ENCODE measurements at regions not wholly inside any gene's neighbourhood (a gene's known extent, or its start where the extent isn't known, plus 50 kb on each side); places are given as distances from the start of the nearest gene placed in this dataset.

DNA sequence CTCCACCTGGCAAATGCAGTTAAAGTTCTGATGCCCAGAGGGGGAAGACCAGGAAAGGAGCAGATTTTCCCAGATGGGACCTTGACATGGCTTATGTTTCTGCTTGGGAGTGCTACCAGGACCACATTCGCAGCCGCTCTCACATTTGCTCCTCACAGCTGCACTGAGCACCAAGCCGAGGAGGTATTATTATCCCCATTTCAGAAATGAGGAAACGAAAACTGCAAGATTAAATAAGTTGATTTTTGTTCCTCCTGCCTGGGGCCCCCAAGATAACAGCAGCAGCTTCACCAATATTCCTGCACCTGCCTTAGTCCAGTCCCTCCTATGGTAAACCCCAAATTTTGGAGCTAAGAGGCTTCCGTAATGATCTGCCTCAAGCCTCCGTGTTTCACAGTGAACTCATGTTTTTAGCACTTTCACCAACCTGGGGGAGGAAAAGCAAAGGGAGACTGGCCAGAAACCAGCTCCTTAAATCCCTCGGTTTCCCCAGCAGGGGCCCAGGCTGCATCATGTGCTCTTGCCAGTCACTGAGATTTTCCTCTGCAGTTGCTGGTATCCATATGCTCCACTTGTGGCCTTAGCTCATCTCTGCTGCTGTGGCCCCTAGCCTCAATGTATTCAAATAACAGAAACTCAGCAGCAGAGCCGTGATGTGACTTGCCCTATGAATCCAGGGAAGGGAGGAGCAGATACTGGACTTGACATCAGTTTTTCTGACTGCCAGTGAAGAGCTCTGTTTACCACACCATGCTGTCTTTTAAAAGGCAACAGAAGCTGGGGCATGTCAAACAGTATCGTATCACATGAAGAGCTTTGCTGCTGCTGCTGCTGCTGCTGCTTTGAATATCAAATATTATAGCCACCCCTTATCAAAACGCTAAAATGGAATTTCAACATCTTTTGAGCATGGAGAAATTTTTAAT is 95.5 kb upstream of the KLHL13 start:
- ChIA-PET CTCF (no interaction called here), POLR2A (ENCODE audit: unreplicated experiment) (no interaction called here)
- no TSS peak for BruUV-seq (replicated peaks)
- no peak overlapping the region for H3K9ac ChIP-seq (ENCODE audit: low read depth, low read length)
- intact Hi-C loops (cut with micrococcal nuclease), result no loop called here
- no peak overlapping the region for H3K4ac ChIP-seq (ENCODE audit: low read depth, low read length)
- H3K4me3 ChIP-seq (ENCODE audit: insufficient read depth, low read depth, low read length), result no peak overlapping the region
- no peak overlapping the region for H2AK5ac ChIP-seq (ENCODE audit: low read depth, low read length)
- no peak for DNase-seq
- H4K91ac ChIP-seq (ENCODE audit: insufficient read depth, low read depth, low read length), result no peak overlapping the region
- no peak for ATAC-seq (ENCODE audit: low read depth)
- no peak overlapping the region for H3K23ac ChIP-seq (ENCODE audit: low read depth, low read length)
- no peak overlapping the region for H2BK5ac ChIP-seq (ENCODE audit: low read depth, low read length, poor library complexity, severe bottlenecking)
- no peaks in the 10 kb centered on the region for H4K20me1 ChIP-seq (ENCODE audit: insufficient read depth, low read length)
- no peak overlapping the region for H3K27ac ChIP-seq (ENCODE audit: insufficient read depth, low read length)
- no peak for TF ChIP-seq RCOR1 (IDR thresholded peaks at IDR 0.05; ENCODE audit: insufficient replicate concordance, low read length)
- TF ChIP-seq, protein P1, sequence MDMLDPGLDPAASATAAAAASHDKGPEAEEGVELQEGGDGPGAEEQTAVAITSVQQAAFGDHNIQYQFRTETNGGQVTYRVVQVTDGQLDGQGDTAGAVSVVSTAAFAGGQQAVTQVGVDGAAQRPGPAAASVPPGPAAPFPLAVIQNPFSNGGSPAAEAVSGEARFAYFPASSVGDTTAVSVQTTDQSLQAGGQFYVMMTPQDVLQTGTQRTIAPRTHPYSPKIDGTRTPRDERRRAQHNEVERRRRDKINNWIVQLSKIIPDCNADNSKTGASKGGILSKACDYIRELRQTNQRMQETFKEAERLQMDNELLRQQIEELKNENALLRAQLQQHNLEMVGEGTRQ (IDR thresholded peaks at IDR 0.05; ENCODE audit: low read depth, low read length), result no peak
- no peaks in the 10 kb centered on the region; the same call in none of the 2 replicates for H3K27me3 ChIP-seq (ENCODE audit: control insufficient read depth, insufficient read depth, low read length)
- no peak overlapping the region for H2BK20ac ChIP-seq (ENCODE audit: low read depth, low read length)
- in situ Hi-C loops (cut with MboI; ENCODE audit: low sequenced_read_pairs), result no loop called here
- peak overlapping the region; percentile 37 for H2AFZ ChIP-seq (replicated peaks; ENCODE audit: low read length, poor library complexity)
- H3K14ac ChIP-seq (replicated peaks; ENCODE audit: low read depth, low read length), result no peak overlapping the region
- H4K8ac ChIP-seq (ENCODE audit: low read depth in 2 of 2, low read length in 2 of 2), result no peak overlapping the region
- H4K5ac ChIP-seq (ENCODE audit: low read depth, low read length), result no peak overlapping the region
- H3K9me1 ChIP-seq (ENCODE audit: insufficient read depth, low read length), result no peaks in the 10 kb centered on the region
- H3K18ac ChIP-seq (ENCODE audit: low read depth, low read length), result no peak overlapping the region
- H2AK9ac ChIP-seq (replicated peaks; ENCODE audit: low read depth, low read length, poor library complexity), result no peak overlapping the region
- no peaks in the 10 kb centered on the region for H3K36me3 ChIP-seq (ENCODE audit: control insufficient read depth, insufficient read depth, low read length)
- H3K56ac ChIP-seq (ENCODE audit: extremely low read depth, insufficient read depth, low read length), result no peak overlapping the region
- no peaks in the 10 kb centered on the region for H3K4me1 ChIP-seq (ENCODE audit: control insufficient read depth, insufficient read depth, low read length)
- WGBS, 2 experiments (ENCODE audit: extremely low coverage in 2 of 2, insufficient read length in 1 of 2), result 25% methylated on average over 2 of the region's 10 CpGs; no CpG with 5 or more reads in 1 of the 2 experiments
- dilution Hi-C loops (cut with HindIII; ENCODE audit: low sequenced_read_pairs, unreplicated experiment), result no loop called here
- no peak overlapping the region for H2BK120ac ChIP-seq (ENCODE audit: low read depth, low read length)
- H3K9me3 ChIP-seq (ENCODE audit: control insufficient read depth, insufficient read depth, low read length), result no peaks in the 10 kb centered on the region
- no peak overlapping the region; the same call in 1 of the 2 replicates for H3K4me2 ChIP-seq (ENCODE audit: low read depth, low read length)
- no peak overlapping the region for H2BK15ac ChIP-seq (ENCODE audit: low read depth, low read length)
- H3K79me1 ChIP-seq (ENCODE audit: low read depth in 1 of 2, low read length in 2 of 2), result no peaks in the 10 kb centered on the region

Measured in IMR-90 (cell line).